ENCODE measurements at regions not wholly inside any gene's neighbourhood (a gene's known extent, or its start where the extent isn't known, plus 50 kb on each side); places are given as distances from the start of the nearest gene placed in this dataset.

- no peak overlapping the region for H3K4me3 ChIP-seq (replicated peaks; ENCODE audit: insufficient read depth, low read length)
- no peaks in the 10 kb centered on the region for H3K27me3 ChIP-seq (ENCODE audit: insufficient read depth, poor library complexity, severe bottlenecking)
- no peak overlapping the region for H3K27ac ChIP-seq (replicated peaks)
- no peak for TF ChIP-seq SPI1 (IDR thresholded peaks at IDR 0.05; ENCODE audit: borderline replicate concordance, low read depth)
- TF ChIP-seq POLR2AphosphoS5 (IDR thresholded peaks at IDR 0.05; ENCODE audit: low read depth), result no peak
- no peak for TF ChIP-seq CTCF (IDR thresholded peaks at IDR 0.05; ENCODE audit: insufficient read depth, low read length)
- TF ChIP-seq GABPA (IDR thresholded peaks at IDR 0.05; ENCODE audit: low read depth), result no peak
- no peak for TF ChIP-seq REST (IDR thresholded peaks at IDR 0.05; ENCODE audit: insufficient replicate concordance, low read depth)
- no peak for DNase-seq (ENCODE audit: low read depth in 1 of 2, low spot score in 1 of 2)
Measured at GRCh38 chr2:175627405-175627804, 374.7 kb downstream of the LNPK start.

GRCh38 chr2:175626796-175627195 is 375.3 kb downstream of the LNPK start:
- H3K27me3 ChIP-seq (ENCODE audit: insufficient read depth, poor library complexity, severe bottlenecking), result no peaks in the 10 kb centered on the region
- DNase-seq (ENCODE audit: low read depth in 1 of 2, low spot score in 1 of 2), result no peak
- H3K4me3 ChIP-seq (replicated peaks; ENCODE audit: insufficient read depth, low read length), result no peak overlapping the region
- no peak for TF ChIP-seq REST (IDR thresholded peaks at IDR 0.05; ENCODE audit: insufficient replicate concordance, low read depth)
- no peak for TF ChIP-seq GABPA (IDR thresholded peaks at IDR 0.05; ENCODE audit: low read depth)
- no peak for TF ChIP-seq CTCF (IDR thresholded peaks at IDR 0.05; ENCODE audit: insufficient read depth, low read length)
- H3K27ac ChIP-seq (replicated peaks), result no peak overlapping the region

GRCh38 chr2:175624785-175625184 is 377.3 kb downstream of the LNPK start:
- no peak for TF ChIP-seq GABPA (IDR thresholded peaks at IDR 0.05; ENCODE audit: low read depth)
- TF ChIP-seq POLR2AphosphoS5 (IDR thresholded peaks at IDR 0.05; ENCODE audit: low read depth), result no peak
- no peak for TF ChIP-seq SPI1 (IDR thresholded peaks at IDR 0.05; ENCODE audit: borderline replicate concordance, low read depth)
- no peak for TF ChIP-seq REST (IDR thresholded peaks at IDR 0.05; ENCODE audit: insufficient replicate concordance, low read depth)
- TF ChIP-seq CTCF (IDR thresholded peaks at IDR 0.05; ENCODE audit: insufficient read depth, low read length), result no peak
- Histone ChIP-seq H3K4me3 (replicated peaks; ENCODE audit: insufficient read depth, low read length) (no peak overlapping the region), H3K27ac (replicated peaks) (no peak overlapping the region), H3K27me3 (ENCODE audit: insufficient read depth, poor library complexity, severe bottlenecking) (no peaks in the 10 kb centered on the region)
- no peak for DNase-seq (ENCODE audit: low read depth in 1 of 2, low spot score in 1 of 2)

Data from HL-60 (cell line).